ENCODE measurements at regions not wholly inside any gene's neighbourhood (a gene's known extent, or its start where the extent isn't known, plus 50 kb on each side); places are given as distances from the start of the nearest gene placed in this dataset.

- no peak for TF ChIP-seq POLR2A (IDR thresholded peaks at IDR 0.05)
- TF ChIP-seq, protein P1, sequence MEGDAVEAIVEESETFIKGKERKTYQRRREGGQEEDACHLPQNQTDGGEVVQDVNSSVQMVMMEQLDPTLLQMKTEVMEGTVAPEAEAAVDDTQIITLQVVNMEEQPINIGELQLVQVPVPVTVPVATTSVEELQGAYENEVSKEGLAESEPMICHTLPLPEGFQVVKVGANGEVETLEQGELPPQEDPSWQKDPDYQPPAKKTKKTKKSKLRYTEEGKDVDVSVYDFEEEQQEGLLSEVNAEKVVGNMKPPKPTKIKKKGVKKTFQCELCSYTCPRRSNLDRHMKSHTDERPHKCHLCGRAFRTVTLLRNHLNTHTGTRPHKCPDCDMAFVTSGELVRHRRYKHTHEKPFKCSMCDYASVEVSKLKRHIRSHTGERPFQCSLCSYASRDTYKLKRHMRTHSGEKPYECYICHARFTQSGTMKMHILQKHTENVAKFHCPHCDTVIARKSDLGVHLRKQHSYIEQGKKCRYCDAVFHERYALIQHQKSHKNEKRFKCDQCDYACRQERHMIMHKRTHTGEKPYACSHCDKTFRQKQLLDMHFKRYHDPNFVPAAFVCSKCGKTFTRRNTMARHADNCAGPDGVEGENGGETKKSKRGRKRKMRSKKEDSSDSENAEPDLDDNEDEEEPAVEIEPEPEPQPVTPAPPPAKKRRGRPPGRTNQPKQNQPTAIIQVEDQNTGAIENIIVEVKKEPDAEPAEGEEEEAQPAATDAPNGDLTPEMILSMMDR (IDR thresholded peaks at IDR 0.05), result no peak
Observed at GRCh38 chr10:117928281-117928680, 118.5 kb downstream of the RAB11FIP2 start.

All from testis (tissue), 2 donors.